Peyer's patch (tissue), 4 donors: ENCODE measurements at regions not wholly inside any gene's neighbourhood (a gene's known extent, or its start where the extent isn't known, plus 50 kb on each side); places are given as distances from the start of the nearest gene placed in this dataset.

Experiments used
- POLR2A ChIP-seq, 2 donors: fragments of 450-650 bp; IDR thresholded peaks; one replicate each; pipeline ENCODE4 v1.5.1; 2017; ENCODE audit warnings: antibody characterized with exemption in 2 of 2, mild to moderate bottlenecking in 2 of 2, moderate library complexity in 2 of 2
- TF ChIP-seq, protein P1 (sequence below), 6 experiments: fragments of 450-650 bp in 4 of 6; fragments of 200-600 bp in 2 of 6; sonication (generic) in 1 of 6; IDR thresholded peaks; one replicate each; pipeline ENCODE4 v1.5.1; 2017 to 2019; ENCODE audit warnings: antibody characterized with exemption in 6 of 6, mild to moderate bottlenecking in 3 of 6, moderate library complexity in 1 of 6

DNA sequence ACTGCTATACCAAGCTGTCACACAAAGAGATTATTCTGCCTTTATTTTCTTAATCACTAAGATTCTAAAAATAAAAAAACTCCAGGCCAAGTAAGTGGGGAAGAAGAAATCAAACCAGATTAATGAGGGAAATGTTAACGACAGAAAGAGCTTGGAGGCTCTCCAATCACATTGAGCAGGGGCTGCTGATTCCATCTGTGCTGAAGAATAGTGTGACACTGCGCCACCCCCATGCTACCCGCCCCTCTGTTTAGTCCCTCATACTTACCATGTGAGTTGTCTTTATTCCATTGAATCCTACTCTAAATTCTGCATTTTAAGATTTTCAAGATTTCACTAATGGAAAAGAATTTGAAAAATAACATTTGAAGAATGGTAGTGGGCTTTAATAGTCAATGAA, 998.0 kb upstream of the CDH2 start:
- no peak for TF ChIP-seq POLR2A (IDR thresholded peaks at IDR 0.05)
- TF ChIP-seq, protein P1, sequence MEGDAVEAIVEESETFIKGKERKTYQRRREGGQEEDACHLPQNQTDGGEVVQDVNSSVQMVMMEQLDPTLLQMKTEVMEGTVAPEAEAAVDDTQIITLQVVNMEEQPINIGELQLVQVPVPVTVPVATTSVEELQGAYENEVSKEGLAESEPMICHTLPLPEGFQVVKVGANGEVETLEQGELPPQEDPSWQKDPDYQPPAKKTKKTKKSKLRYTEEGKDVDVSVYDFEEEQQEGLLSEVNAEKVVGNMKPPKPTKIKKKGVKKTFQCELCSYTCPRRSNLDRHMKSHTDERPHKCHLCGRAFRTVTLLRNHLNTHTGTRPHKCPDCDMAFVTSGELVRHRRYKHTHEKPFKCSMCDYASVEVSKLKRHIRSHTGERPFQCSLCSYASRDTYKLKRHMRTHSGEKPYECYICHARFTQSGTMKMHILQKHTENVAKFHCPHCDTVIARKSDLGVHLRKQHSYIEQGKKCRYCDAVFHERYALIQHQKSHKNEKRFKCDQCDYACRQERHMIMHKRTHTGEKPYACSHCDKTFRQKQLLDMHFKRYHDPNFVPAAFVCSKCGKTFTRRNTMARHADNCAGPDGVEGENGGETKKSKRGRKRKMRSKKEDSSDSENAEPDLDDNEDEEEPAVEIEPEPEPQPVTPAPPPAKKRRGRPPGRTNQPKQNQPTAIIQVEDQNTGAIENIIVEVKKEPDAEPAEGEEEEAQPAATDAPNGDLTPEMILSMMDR (IDR thresholded peaks at IDR 0.05) = no peak
